Neural cell (in vitro differentiated cells): ENCODE measurements at regions not wholly inside any gene's neighbourhood (a gene's known extent, or its start where the extent isn't known, plus 50 kb on each side); places are given as distances from the start of the nearest gene placed in this dataset.
A peak's percentile ranks its signal among the peaks of the same experiment; 100 is the strongest.
"Not testable (repeated sequence)": the region's sequence is repeated elsewhere in the genome, so short reads cannot be mapped to it uniquely, and the experiment has no call there.

Experiments
- H2AFZ ChIP-seq: fragments of 200-600, 300-800 bp; sonication (generic), shearing (Covaris generic); 2 replicates; pipeline ENCODE4 v1.6.0; 2014; ENCODE audit warnings: low read depth, mild to moderate bottlenecking, antibody characterized with exemption, low read length, moderate library complexity
- H3F3A ChIP-seq: fragments of 200-600 bp; shearing (Covaris generic); 2 replicates; pipeline ENCODE4 v1.6.1; 2016; ENCODE audit warnings: mild to moderate bottlenecking, moderate library complexity, mixed read lengths, antibody characterized with exemption, low read length; ENCODE audit not compliant: insufficient read depth, poor library complexity, severe bottlenecking
- H3K27ac ChIP-seq: fragments of 200-600, 300-800 bp; sonication (generic), shearing (Covaris generic); 2 replicates; pipeline ENCODE4 v1.5.1; 2014; ENCODE audit warnings: mild to moderate bottlenecking, low read length, moderate library complexity
- H3K27me3 ChIP-seq: fragments of 300-800, 200-600 bp; sonication (generic), shearing (Covaris generic); 2 replicates; pipeline ENCODE4 v1.6.0; 2014; ENCODE audit warnings: mild to moderate bottlenecking, low read depth, low read length, moderate library complexity; ENCODE audit not compliant: insufficient read depth
- H3K36me3 ChIP-seq: fragments of 300-800, 200-600 bp; sonication (generic), shearing (Covaris generic); 2 replicates; pipeline ENCODE4 v1.5.1; 2014; ENCODE audit warnings: mild to moderate bottlenecking, antibody characterized with exemption, low read length, moderate library complexity; ENCODE audit not compliant: insufficient read depth
- H3K4me2 ChIP-seq: fragments of 300-800, 200-600 bp; sonication (generic), shearing (Covaris generic); 2 replicates; pipeline ENCODE4 v1.6.0; 2014; ENCODE audit warnings: mild to moderate bottlenecking, low read length
- H3K4me3 ChIP-seq: fragments of 300-800, 200-600 bp; sonication (generic), shearing (Covaris generic); 2 replicates; pipeline ENCODE4 v1.5.1; 2014; ENCODE audit warnings: mild to moderate bottlenecking, low read length, moderate library complexity
- H3K79me2 ChIP-seq: fragments of 200-600 bp; shearing (Covaris generic); replicated peaks from 2 replicates; pipeline ENCODE4 v1.6.0; 2014; ENCODE audit warnings: mild to moderate bottlenecking, low read length, moderate library complexity; ENCODE audit not compliant: insufficient read depth
- H3K9ac ChIP-seq: fragments of 300-800, 200-600 bp; sonication (generic), shearing (Covaris generic); 2 replicates; pipeline ENCODE4 v1.6.1; 2016; ENCODE audit warnings: mild to moderate bottlenecking, low read length, mixed read lengths
- H3K9me2 ChIP-seq: fragments of 200-600 bp; shearing (Covaris generic); 2 replicates; pipeline ENCODE4 v1.6.1; 2016; ENCODE audit warnings: mild to moderate bottlenecking, low read length, mixed read lengths; ENCODE audit not compliant: insufficient read depth
- H3K9me3 ChIP-seq: fragments of 200-600, 300-800 bp; sonication (generic), shearing (Covaris generic); 2 replicates; pipeline ENCODE4 v1.6.1; 2016; ENCODE audit warnings: mild to moderate bottlenecking, mixed run types, low read length, moderate library complexity, mixed read lengths
- H4K20me1 ChIP-seq: fragments of 200-600 bp; shearing (Covaris generic); 2 replicates; pipeline ENCODE4 v1.6.1; 2016; ENCODE audit warnings: mild to moderate bottlenecking, mixed run types; ENCODE audit not compliant: insufficient read depth
- CTCF ChIP-seq: fragments of 450-650 bp; IDR thresholded peaks from 2 replicates; pipeline ENCODE4 v1.5.1; 2014; ENCODE audit warnings: antibody characterized with exemption, mild to moderate bottlenecking, moderate library complexity; ENCODE audit not compliant: poor library complexity, severe bottlenecking
- EP300 ChIP-seq: fragments of 450-650 bp; conservative IDR thresholded peaks from 2 replicates; pipeline ENCODE4 v1.6.1; 2014; ENCODE audit warnings: antibody characterized with exemption, mild to moderate bottlenecking, moderate library complexity; ENCODE audit not compliant: poor library complexity, severe bottlenecking
- EZH2 ChIP-seq: fragments of 200-600, 300-800 bp; shearing (Covaris generic), sonication (generic); IDR thresholded peaks from 2 replicates; pipeline ENCODE4 v1.6.1; 2014; ENCODE audit warnings: antibody characterized with exemption, low read length, borderline replicate concordance, mild to moderate bottlenecking; ENCODE audit not compliant: insufficient read depth, poor library complexity, severe bottlenecking
- MXI1 ChIP-seq: fragments of 450-650 bp; conservative IDR thresholded peaks from 2 replicates; pipeline ENCODE4 v1.6.1; 2014; ENCODE audit warnings: antibody characterized with exemption, mild to moderate bottlenecking; ENCODE audit not compliant: poor library complexity, severe bottlenecking
- POLR2AphosphoS5 ChIP-seq: IDR thresholded peaks from 2 replicates; pipeline ENCODE4 v1.6.1; 2012
- RAD21 ChIP-seq: fragments of 450-650 bp; conservative IDR thresholded peaks from 2 replicates; pipeline ENCODE4 v1.6.1; 2014; ENCODE audit warnings: antibody characterized with exemption, mild to moderate bottlenecking, moderate library complexity
- REST ChIP-seq: IDR thresholded peaks from 2 replicates; pipeline ENCODE4 v1.6.1; 2012; ENCODE audit warnings: borderline replicate concordance
- SMC3 ChIP-seq: fragments of 450-650 bp; conservative IDR thresholded peaks from 2 replicates; pipeline ENCODE4 v1.6.1; 2014; ENCODE audit warnings: antibody characterized with exemption, mild to moderate bottlenecking, moderate library complexity; ENCODE audit not compliant: poor library complexity
- TAF1 ChIP-seq: IDR thresholded peaks from 2 replicates; pipeline ENCODE4 v1.6.1; 2012; ENCODE audit warnings: low read depth

- H3K9me2 ChIP-seq: no peaks in the 10 kb centered on the region
- no peak overlapping the region for H2AFZ ChIP-seq
- H3K4me2 ChIP-seq: no peak overlapping the region
- H3K9me3 ChIP-seq: no peaks in the 10 kb centered on the region
- no peaks in the 10 kb centered on the region for H4K20me1 ChIP-seq
- no peaks in the 10 kb centered on the region for H3K27me3 ChIP-seq
- no peaks in the 10 kb centered on the region for H3F3A ChIP-seq
- H3K9ac ChIP-seq: no peak overlapping the region
- H3K4me3 ChIP-seq: no peak overlapping the region
- H3K27ac ChIP-seq: no peak overlapping the region
- H3K36me3 ChIP-seq: no peaks in the 10 kb centered on the region
- H3K79me2 ChIP-seq: no peaks in the 10 kb centered on the region
- no peak for TF ChIP-seq MXI1
- no peak for TF ChIP-seq TAF1
- no peak for TF ChIP-seq REST
- no peak for TF ChIP-seq SMC3
- TF ChIP-seq EP300: peak; percentile 59
- TF ChIP-seq POLR2AphosphoS5: peak; percentile 21
- no peak for TF ChIP-seq EZH2
Measured at GRCh38 chr2:194054313-194054712, 1602.7 kb upstream of the SLC39A10 start.

- no peak for TF ChIP-seq EZH2
- no peak for TF ChIP-seq CTCF
- TF ChIP-seq MXI1: no peak
- TF ChIP-seq TAF1: no peak
- no peak for TF ChIP-seq SMC3
- no peak for TF ChIP-seq EP300
- no peak for TF ChIP-seq RAD21
- Histone ChIP-seq H3K4me3 (no peak overlapping the region), H3K27me3 (no peaks in the 10 kb centered on the region), H3K36me3 (no peaks in the 10 kb centered on the region), H3K27ac (no peak overlapping the region), H4K20me1 (no peaks in the 10 kb centered on the region), H3K9me3 (no peaks in the 10 kb centered on the region), H3F3A (no peaks in the 10 kb centered on the region), H3K9ac (no peak overlapping the region), H3K4me2 (no peak overlapping the region), H3K9me2 (no peaks in the 10 kb centered on the region), H2AFZ (no peak overlapping the region), H3K79me2 (no peaks in the 10 kb centered on the region)
Measured at GRCh38 chr2:194044321-194044720, 1612.7 kb upstream of the SLC39A10 start.

- not testable (repeated sequence) for H3F3A ChIP-seq, H3K9me3 ChIP-seq, H2AFZ ChIP-seq, H3K9ac ChIP-seq, H3K27me3 ChIP-seq, H3K9me2 ChIP-seq, H3K4me2 ChIP-seq, H3K27ac ChIP-seq, H3K79me2 ChIP-seq, H4K20me1 ChIP-seq, H3K4me3 ChIP-seq, H3K36me3 ChIP-seq
Measured at GRCh38 chr2:194021130-194021529, 1635.9 kb upstream of the SLC39A10 start.
